KMS-11 (cell line): ENCODE measurements at regions not wholly inside any gene's neighbourhood (a gene's known extent, or its start where the extent isn't known, plus 50 kb on each side); places are given as distances from the start of the nearest gene placed in this dataset.

ENCODE experiments used
- H2AFZ ChIP-seq: fragments of 200-600 bp; sonication (generic); 2 replicates; pipeline ENCODE4 v1.6.1; 2016; ENCODE audit warnings: antibody characterized with exemption, mixed run types, low read depth
- H3K27ac ChIP-seq: fragments of 200-600 bp; sonication (generic); 2 replicates; pipeline ENCODE4 v1.6.1; 2016; ENCODE audit warnings: mild to moderate bottlenecking, mixed run types
- H3K27me3 ChIP-seq: fragments of 200-600 bp; sonication (generic); 2 replicates; pipeline ENCODE4 v1.6.1; 2017; ENCODE audit warnings: mild to moderate bottlenecking, low read depth, mixed run types, moderate library complexity; ENCODE audit not compliant: insufficient read depth
- H3K36me3 ChIP-seq: fragments of 200-600 bp; sonication (generic); 2 replicates; pipeline ENCODE4 v1.6.1; 2017; ENCODE audit warnings: mild to moderate bottlenecking, mixed run types; ENCODE audit not compliant: insufficient read depth
- H3K4me1 ChIP-seq: fragments of 200-600 bp; sonication (generic); 2 replicates; pipeline ENCODE4 v1.6.1; 2016; ENCODE audit warnings: mild to moderate bottlenecking, low read depth, mixed run types; ENCODE audit not compliant: poor library complexity, severe bottlenecking
- H3K4me2 ChIP-seq: fragments of 200-600 bp; sonication (generic); 2 replicates; pipeline ENCODE4 v1.7.0; 2016; ENCODE audit warnings: mild to moderate bottlenecking, mixed run types
- H3K4me3 ChIP-seq: fragments of 200-600 bp; sonication (generic); IDR thresholded peaks from 2 replicates; pipeline ENCODE4 v1.6.1; 2017; ENCODE audit warnings: low read depth, low read length, mixed read lengths; ENCODE audit not compliant: insufficient read depth
- H3K79me2 ChIP-seq: fragments of 200-600 bp; sonication (generic); 2 replicates; pipeline ENCODE4 v1.6.1; 2016; ENCODE audit warnings: low read depth, mixed run types; ENCODE audit not compliant: insufficient read depth
- H3K9ac ChIP-seq: fragments of 200-600 bp; sonication (generic); 2 replicates; pipeline ENCODE4 v1.6.1; 2016; ENCODE audit warnings: mild to moderate bottlenecking, mixed run types
- H4K20me1 ChIP-seq: fragments of 200-600 bp; sonication (generic); 2 replicates; pipeline ENCODE4 v1.6.1; 2016; ENCODE audit warnings: mild to moderate bottlenecking, mixed run types; ENCODE audit not compliant: insufficient read depth
- TF ChIP-seq, protein P1 (sequence below): fragments of 200-600 bp; sonication (generic); conservative IDR thresholded peaks from 2 replicates; pipeline ENCODE4 v1.6.1; 2017; ENCODE audit warnings: low read depth, mild to moderate bottlenecking, antibody characterized with exemption, low read length, moderate library complexity, mixed read lengths

DNA sequence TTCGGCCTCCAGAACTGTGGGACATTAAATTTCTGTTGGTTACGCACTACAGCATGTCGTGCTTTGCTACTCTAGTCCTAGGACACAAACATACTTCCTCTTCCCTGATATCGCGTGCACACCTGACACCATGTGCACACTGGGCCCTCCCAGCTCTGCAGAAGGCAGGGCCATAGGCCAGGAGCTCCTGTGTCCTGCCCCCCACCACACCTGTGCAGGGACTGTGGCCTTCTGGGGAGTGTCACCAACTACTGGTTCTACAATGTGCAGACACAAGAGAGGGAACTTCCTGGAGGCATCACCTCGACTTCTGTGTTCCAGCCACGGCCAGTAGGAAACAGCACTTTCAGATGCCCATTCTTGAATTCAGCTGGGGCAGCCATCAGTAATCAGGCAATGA is 646.4 kb upstream of the MGMT start:
- no peak overlapping the region for H3K9ac ChIP-seq
- no peaks in the 10 kb centered on the region for H3K79me2 ChIP-seq
- no peak overlapping the region for H3K4me2 ChIP-seq
- TF ChIP-seq, protein P1, sequence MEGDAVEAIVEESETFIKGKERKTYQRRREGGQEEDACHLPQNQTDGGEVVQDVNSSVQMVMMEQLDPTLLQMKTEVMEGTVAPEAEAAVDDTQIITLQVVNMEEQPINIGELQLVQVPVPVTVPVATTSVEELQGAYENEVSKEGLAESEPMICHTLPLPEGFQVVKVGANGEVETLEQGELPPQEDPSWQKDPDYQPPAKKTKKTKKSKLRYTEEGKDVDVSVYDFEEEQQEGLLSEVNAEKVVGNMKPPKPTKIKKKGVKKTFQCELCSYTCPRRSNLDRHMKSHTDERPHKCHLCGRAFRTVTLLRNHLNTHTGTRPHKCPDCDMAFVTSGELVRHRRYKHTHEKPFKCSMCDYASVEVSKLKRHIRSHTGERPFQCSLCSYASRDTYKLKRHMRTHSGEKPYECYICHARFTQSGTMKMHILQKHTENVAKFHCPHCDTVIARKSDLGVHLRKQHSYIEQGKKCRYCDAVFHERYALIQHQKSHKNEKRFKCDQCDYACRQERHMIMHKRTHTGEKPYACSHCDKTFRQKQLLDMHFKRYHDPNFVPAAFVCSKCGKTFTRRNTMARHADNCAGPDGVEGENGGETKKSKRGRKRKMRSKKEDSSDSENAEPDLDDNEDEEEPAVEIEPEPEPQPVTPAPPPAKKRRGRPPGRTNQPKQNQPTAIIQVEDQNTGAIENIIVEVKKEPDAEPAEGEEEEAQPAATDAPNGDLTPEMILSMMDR = no peak
- no peaks in the 10 kb centered on the region for H4K20me1 ChIP-seq
- no peaks in the 10 kb centered on the region for H3K4me1 ChIP-seq
- H3K36me3 ChIP-seq = no peaks in the 10 kb centered on the region
- no peak overlapping the region for H3K4me3 ChIP-seq
- no peak overlapping the region for H2AFZ ChIP-seq
- no peak overlapping the region for H3K27ac ChIP-seq
- no peaks in the 10 kb centered on the region for H3K27me3 ChIP-seq

- H3K4me2 ChIP-seq = no peak overlapping the region
Measured at GRCh38 chr10:128823201-128823600, 643.8 kb upstream of the MGMT start.

GRCh38 chr10:128825626-128826025 is 641.4 kb upstream of the MGMT start:
- H3K4me1 ChIP-seq = no peaks in the 10 kb centered on the region
- H3K4me2 ChIP-seq = no peak overlapping the region
- no peaks in the 10 kb centered on the region for H3K36me3 ChIP-seq
- no peak overlapping the region for H3K4me3 ChIP-seq
- TF ChIP-seq, protein P1 = no peak
- H3K27me3 ChIP-seq = no peaks in the 10 kb centered on the region
- no peaks in the 10 kb centered on the region for H3K79me2 ChIP-seq
- no peak overlapping the region for H3K27ac ChIP-seq
- no peaks in the 10 kb centered on the region for H4K20me1 ChIP-seq
- H2AFZ ChIP-seq = no peak overlapping the region
- no peak overlapping the region for H3K9ac ChIP-seq

More at GRCh38 chr10:128823201-128823600, 643.8 kb upstream of the MGMT start:
- H3K36me3 ChIP-seq = no peaks in the 10 kb centered on the region
- H3K79me2 ChIP-seq = no peaks in the 10 kb centered on the region
- no peak overlapping the region for H2AFZ ChIP-seq
- TF ChIP-seq, protein P1 = no peak
- no peaks in the 10 kb centered on the region for H3K27me3 ChIP-seq
- no peak overlapping the region for H3K9ac ChIP-seq
- no peaks in the 10 kb centered on the region for H4K20me1 ChIP-seq
- no peak overlapping the region for H3K4me3 ChIP-seq
- H3K4me1 ChIP-seq = no peaks in the 10 kb centered on the region
- no peak overlapping the region for H3K27ac ChIP-seq

- no peaks in the 10 kb centered on the region for H3K36me3 ChIP-seq
- no peak overlapping the region for H3K9ac ChIP-seq
- H2AFZ ChIP-seq = no peak overlapping the region
- H3K27ac ChIP-seq = no peak overlapping the region
- H3K4me3 ChIP-seq = no peak overlapping the region
- no peaks in the 10 kb centered on the region for H3K27me3 ChIP-seq
- no peaks in the 10 kb centered on the region for H3K4me1 ChIP-seq
- no peaks in the 10 kb centered on the region for H4K20me1 ChIP-seq
- H3K4me2 ChIP-seq = no peak overlapping the region
- TF ChIP-seq, protein P1 = no peak
- H3K79me2 ChIP-seq = no peaks in the 10 kb centered on the region
Measured at GRCh38 chr10:128833671-128834070, 633.4 kb upstream of the MGMT start.
